ENCODE measurements at regions not wholly inside any gene's neighbourhood (a gene's known extent, or its start where the extent isn't known, plus 50 kb on each side); places are given as distances from the start of the nearest gene placed in this dataset.

DNA sequence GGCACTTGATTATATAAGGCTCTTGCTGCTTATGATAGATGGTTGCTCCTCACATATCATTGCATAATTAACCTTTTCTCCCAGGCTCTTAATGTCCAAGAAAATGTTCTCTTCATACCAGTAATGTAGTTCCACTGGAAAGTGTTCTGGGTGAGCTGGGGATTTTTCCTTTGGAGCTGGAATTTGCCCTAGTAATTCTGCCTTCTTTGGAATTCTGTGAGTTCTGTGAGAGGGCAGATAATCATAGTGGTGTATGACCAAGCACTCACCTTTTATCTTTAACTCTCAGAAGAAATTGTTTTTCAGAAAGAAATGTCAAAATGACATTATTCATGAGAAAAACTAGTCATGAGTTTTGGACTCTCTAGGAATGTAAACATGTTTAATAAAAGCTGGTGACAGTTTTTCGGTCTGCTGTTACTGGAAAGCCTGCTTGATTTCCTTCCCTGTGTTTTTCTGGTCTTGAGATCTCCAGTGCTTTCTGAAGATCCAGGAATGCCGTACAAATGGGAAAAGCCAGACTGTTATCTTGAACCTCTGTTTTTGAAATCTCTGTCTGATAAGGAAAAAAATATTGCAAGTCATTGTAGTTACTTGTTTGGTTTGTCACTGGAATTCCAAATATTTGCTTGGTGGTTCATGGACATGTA is 148.3 kb upstream of the PRPS1L1 start:
- TF ChIP-seq, protein P1, sequence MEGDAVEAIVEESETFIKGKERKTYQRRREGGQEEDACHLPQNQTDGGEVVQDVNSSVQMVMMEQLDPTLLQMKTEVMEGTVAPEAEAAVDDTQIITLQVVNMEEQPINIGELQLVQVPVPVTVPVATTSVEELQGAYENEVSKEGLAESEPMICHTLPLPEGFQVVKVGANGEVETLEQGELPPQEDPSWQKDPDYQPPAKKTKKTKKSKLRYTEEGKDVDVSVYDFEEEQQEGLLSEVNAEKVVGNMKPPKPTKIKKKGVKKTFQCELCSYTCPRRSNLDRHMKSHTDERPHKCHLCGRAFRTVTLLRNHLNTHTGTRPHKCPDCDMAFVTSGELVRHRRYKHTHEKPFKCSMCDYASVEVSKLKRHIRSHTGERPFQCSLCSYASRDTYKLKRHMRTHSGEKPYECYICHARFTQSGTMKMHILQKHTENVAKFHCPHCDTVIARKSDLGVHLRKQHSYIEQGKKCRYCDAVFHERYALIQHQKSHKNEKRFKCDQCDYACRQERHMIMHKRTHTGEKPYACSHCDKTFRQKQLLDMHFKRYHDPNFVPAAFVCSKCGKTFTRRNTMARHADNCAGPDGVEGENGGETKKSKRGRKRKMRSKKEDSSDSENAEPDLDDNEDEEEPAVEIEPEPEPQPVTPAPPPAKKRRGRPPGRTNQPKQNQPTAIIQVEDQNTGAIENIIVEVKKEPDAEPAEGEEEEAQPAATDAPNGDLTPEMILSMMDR (conservative IDR thresholded peaks at IDR 0.05; ENCODE audit: low read depth, low read length), result no peak
- TF ChIP-seq EZH2 (IDR thresholded peaks at IDR 0.05; ENCODE audit: low read length, unreplicated experiment) (no peak), EZH2phosphoT487 (IDR thresholded peaks at IDR 0.05; ENCODE audit: borderline replicate concordance, low read length) (no peak)
